Erythroblast (primary cell): ENCODE measurements at regions not wholly inside any gene's neighbourhood (a gene's known extent, or its start where the extent isn't known, plus 50 kb on each side); places are given as distances from the start of the nearest gene placed in this dataset.

Experiments used
- GATA1 ChIP-seq: IDR thresholded peaks from 2 replicates; pipeline ENCODE4 v1.6.1; 2011; ENCODE audit warnings: low read depth, mild to moderate bottlenecking, control low read depth, low read length, moderate library complexity
- POLR2A ChIP-seq: IDR thresholded peaks from 2 replicates; pipeline ENCODE4 v1.6.1; 2011; ENCODE audit warnings: mild to moderate bottlenecking, low read length

- no peak for TF ChIP-seq POLR2A
- TF ChIP-seq GATA1 = no peak
Observed at GRCh38 chr20:52482044-52482443, 290.5 kb upstream of the ZFP64 start.
